ENCODE measurements at regions not wholly inside any gene's neighbourhood (a gene's known extent, or its start where the extent isn't known, plus 50 kb on each side); places are given as distances from the start of the nearest gene placed in this dataset.

GRCh38 chrX:5537098-5537497 is 691.6 kb downstream of the NLGN4X start:
- no peak for DNase-seq
- Histone ChIP-seq H3K36me3 (no peaks in the 10 kb centered on the region), H3K9me3 (no peaks in the 10 kb centered on the region), H3K4me1 (no peaks in the 10 kb centered on the region), H3K4me3 (no peak overlapping the region), H3K27me3 (no peaks in the 10 kb centered on the region), H3K27ac (no peak overlapping the region)
- intact Hi-C loops (cut with DNase I; ENCODE audit: low total_unique reads) = no loop called here
- TF ChIP-seq POLR2A (IDR thresholded peaks at IDR 0.05) (no peak), CTCF (IDR thresholded peaks at IDR 0.05) (no peak)

- no peaks in the 10 kb centered on the region for H3K27me3 ChIP-seq
- intact Hi-C loops (cut with DNase I; ENCODE audit: low total_unique reads) = no loop called here
- no peak overlapping the region for H3K4me3 ChIP-seq
- no peak overlapping the region for H3K27ac ChIP-seq
- H3K9me3 ChIP-seq = no peaks in the 10 kb centered on the region
- no peaks in the 10 kb centered on the region for H3K36me3 ChIP-seq
- TF ChIP-seq POLR2A (IDR thresholded peaks at IDR 0.05) (no peak), CTCF (IDR thresholded peaks at IDR 0.05) (no peak)
- H3K4me1 ChIP-seq = no peaks in the 10 kb centered on the region
- no peak for DNase-seq
Observed at GRCh38 chrX:5536261-5536660, 692.4 kb downstream of the NLGN4X start.

GRCh38 chrX:5528057-5528456 is 700.6 kb downstream of the NLGN4X start:
- intact Hi-C loops (cut with DNase I; ENCODE audit: low total_unique reads) = no loop called here
- no peaks in the 10 kb centered on the region for H3K4me1 ChIP-seq

GRCh38 chrX:5526191-5526590 is 702.5 kb downstream of the NLGN4X start:
- H3K36me3 ChIP-seq = no peaks in the 10 kb centered on the region
- H3K4me3 ChIP-seq = no peak overlapping the region
- intact Hi-C loops (cut with DNase I; ENCODE audit: low total_unique reads) = no loop called here
- no peaks in the 10 kb centered on the region for H3K4me1 ChIP-seq
- H3K27ac ChIP-seq = no peak overlapping the region
- no peaks in the 10 kb centered on the region for H3K9me3 ChIP-seq
- no peaks in the 10 kb centered on the region for H3K27me3 ChIP-seq
- DNase-seq = no peak
- TF ChIP-seq CTCF (IDR thresholded peaks at IDR 0.05) = no peak
- TF ChIP-seq POLR2A (IDR thresholded peaks at IDR 0.05) = no peak

More at GRCh38 chrX:5528057-5528456, 700.6 kb downstream of the NLGN4X start:
- Histone ChIP-seq H3K27me3 (no peaks in the 10 kb centered on the region), H3K4me3 (no peak overlapping the region), H3K27ac (no peak overlapping the region), H3K9me3 (no peaks in the 10 kb centered on the region), H3K36me3 (no peaks in the 10 kb centered on the region)
- no peak for DNase-seq
- TF ChIP-seq CTCF (IDR thresholded peaks at IDR 0.05) (no peak), POLR2A (IDR thresholded peaks at IDR 0.05) (no peak)

GRCh38 chrX:5490786-5491563 is 737.7 kb downstream of the NLGN4X start:
- Histone ChIP-seq H3K36me3 (no peaks in the 10 kb centered on the region), H3K9me3 (no peaks in the 10 kb centered on the region), H3K27ac (no peak overlapping the region), H3K27me3 (no peaks in the 10 kb centered on the region), H3K4me1 (no peaks in the 10 kb centered on the region), H3K4me3 (no peak overlapping the region)
- DNase-seq = no peak
- intact Hi-C loops (cut with DNase I; ENCODE audit: low total_unique reads) = no loop called here
- TF ChIP-seq POLR2A (IDR thresholded peaks at IDR 0.05) (no peak), CTCF (IDR thresholded peaks at IDR 0.05) (no peak)

Measured in uterus (tissue), 3 donors.